Gastrocnemius medialis (tissue), 4 donors: ENCODE measurements at regions not wholly inside any gene's neighbourhood (a gene's known extent, or its start where the extent isn't known, plus 50 kb on each side); places are given as distances from the start of the nearest gene placed in this dataset.

ENCODE experiments used
- POLR2A ChIP-seq, 2 donors: fragments of 450-650 bp; IDR thresholded peaks; one replicate each; pipeline ENCODE4 v1.6.1; 2017; ENCODE audit warnings: antibody characterized with exemption in 2 of 2, mild to moderate bottlenecking in 2 of 2, moderate library complexity in 2 of 2
- TF ChIP-seq, protein P1 (sequence below), 5 experiments: fragments of 450-650 bp in 3 of 5; fragments of 200-600 bp in 2 of 5; sonication (generic) in 2 of 5; IDR thresholded peaks in 4 of 5; conservative IDR thresholded peaks in 1 of 5; 1 replicate in 4 of 5; 2 replicates in 1 of 5; pipeline ENCODE4 v1.5.1; 2016 to 2019; ENCODE audit warnings: antibody characterized with exemption in 5 of 5, mild to moderate bottlenecking in 3 of 5, moderate library complexity in 3 of 5

DNA sequence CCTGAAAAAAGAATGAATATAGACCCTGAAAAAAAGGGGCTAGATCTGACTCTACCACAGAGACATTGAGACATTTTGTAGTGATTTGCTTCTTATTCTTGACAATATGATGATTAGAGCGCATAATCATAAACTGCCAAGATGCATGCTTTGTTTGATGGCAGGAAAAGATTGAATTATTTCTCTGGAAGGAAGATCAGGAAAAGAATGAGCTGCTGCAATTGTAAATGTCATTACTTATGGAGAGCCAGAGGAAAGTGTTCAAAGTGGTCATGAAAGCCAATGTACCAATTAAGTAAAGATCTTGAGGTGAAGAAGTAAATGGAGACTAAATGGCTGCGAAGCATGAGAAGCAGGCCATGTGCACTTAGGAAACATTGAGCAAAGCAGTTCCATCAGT lies 126.4 kb upstream of the NXPH2 start:
- TF ChIP-seq, protein P1, sequence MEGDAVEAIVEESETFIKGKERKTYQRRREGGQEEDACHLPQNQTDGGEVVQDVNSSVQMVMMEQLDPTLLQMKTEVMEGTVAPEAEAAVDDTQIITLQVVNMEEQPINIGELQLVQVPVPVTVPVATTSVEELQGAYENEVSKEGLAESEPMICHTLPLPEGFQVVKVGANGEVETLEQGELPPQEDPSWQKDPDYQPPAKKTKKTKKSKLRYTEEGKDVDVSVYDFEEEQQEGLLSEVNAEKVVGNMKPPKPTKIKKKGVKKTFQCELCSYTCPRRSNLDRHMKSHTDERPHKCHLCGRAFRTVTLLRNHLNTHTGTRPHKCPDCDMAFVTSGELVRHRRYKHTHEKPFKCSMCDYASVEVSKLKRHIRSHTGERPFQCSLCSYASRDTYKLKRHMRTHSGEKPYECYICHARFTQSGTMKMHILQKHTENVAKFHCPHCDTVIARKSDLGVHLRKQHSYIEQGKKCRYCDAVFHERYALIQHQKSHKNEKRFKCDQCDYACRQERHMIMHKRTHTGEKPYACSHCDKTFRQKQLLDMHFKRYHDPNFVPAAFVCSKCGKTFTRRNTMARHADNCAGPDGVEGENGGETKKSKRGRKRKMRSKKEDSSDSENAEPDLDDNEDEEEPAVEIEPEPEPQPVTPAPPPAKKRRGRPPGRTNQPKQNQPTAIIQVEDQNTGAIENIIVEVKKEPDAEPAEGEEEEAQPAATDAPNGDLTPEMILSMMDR (IDR thresholded peaks at IDR 0.05 in 4 of 5, conservative IDR thresholded peaks at IDR 0.05 in 1 of 5) = no peak
- no peak for TF ChIP-seq POLR2A (IDR thresholded peaks at IDR 0.05)
